ENCODE measurements at regions not wholly inside any gene's neighbourhood (a gene's known extent, or its start where the extent isn't known, plus 50 kb on each side); places are given as distances from the start of the nearest gene placed in this dataset.

DNA sequence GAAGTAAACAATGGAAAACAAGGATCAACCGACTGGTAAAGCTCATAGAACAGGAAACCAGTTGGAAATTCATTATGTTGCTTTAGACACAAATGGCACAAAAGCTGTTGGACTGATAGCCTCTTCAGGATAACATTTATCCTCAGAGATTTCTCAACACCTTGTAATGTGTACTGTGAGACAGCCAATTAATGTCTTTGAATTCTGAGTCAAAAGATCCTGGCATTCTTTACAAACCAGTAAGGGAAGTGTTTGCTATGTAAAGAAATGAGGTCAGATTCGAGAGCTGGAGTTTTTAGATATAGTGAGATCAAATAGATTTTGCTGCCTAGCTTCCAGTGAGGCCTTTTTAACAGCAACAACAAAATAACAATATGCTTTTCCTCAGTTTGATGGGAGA, 439.2 kb downstream of the C6orf118 start:
- no peak for DNase-seq
- H3K27ac Mint-ChIP-seq = no peak overlapping the region

DNA sequence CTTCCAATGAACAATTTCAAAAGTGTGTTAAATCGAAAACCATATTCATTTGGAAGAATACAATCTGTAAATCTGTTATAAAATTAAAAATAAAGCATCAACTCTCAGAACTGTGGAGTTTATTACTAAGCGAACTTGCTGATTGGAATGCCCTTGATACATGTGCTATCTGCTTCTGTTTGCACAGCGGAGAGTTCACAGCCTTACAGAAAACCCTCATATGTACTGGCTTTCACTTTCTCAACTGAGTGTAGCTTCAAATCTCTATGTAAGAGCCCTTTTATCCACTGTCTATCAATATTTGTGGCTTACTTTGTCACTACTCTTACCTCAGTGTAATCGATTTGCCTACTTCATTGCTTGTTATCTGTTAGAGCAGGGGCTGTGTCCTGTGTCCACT, 447.4 kb downstream of the C6orf118 start:
- Mint-ChIP-seq H3K27me3 (no peaks in the 10 kb centered on the region), H3K36me3 (ENCODE audit: low read depth) (no peaks in the 10 kb centered on the region), H3K9me3 (no peaks in the 10 kb centered on the region), H3K4me1 (no peaks in the 10 kb centered on the region), H3K4me3 (no peak overlapping the region), H3K27ac (no peak overlapping the region)
- DNase-seq = no peak
- intact Hi-C loops (cut with micrococcal nuclease) = no loop called here

More for the DNA sequence above, 439.2 kb downstream of the C6orf118 start:
- Mint-ChIP-seq H3K36me3 (ENCODE audit: low read depth) (no peaks in the 10 kb centered on the region), H3K9me3 (peaks cover 4% of the 10 kb centered on the region), H3K27me3 (no peaks in the 10 kb centered on the region), H3K4me3 (no peak overlapping the region), H3K4me1 (no peaks in the 10 kb centered on the region)
- intact Hi-C loops (cut with micrococcal nuclease) = no loop called here

GRCh38 chr6:164859816-164860215, 449.6 kb downstream of the C6orf118 start:
- intact Hi-C loops (cut with micrococcal nuclease) = no loop called here

GRCh38 chr6:164856138-164856537, 453.3 kb downstream of the C6orf118 start:
- Mint-ChIP-seq H3K27ac (no peak overlapping the region), H3K4me3 (no peak overlapping the region), H3K9me3 (no peaks in the 10 kb centered on the region), H3K27me3 (no peaks in the 10 kb centered on the region), H3K36me3 (ENCODE audit: low read depth) (no peaks in the 10 kb centered on the region), H3K4me1 (no peaks in the 10 kb centered on the region)
- no peak for DNase-seq
- intact Hi-C loops (cut with micrococcal nuclease) = no loop called here

More at GRCh38 chr6:164859816-164860215, 449.6 kb downstream of the C6orf118 start:
- no peak for DNase-seq
- H3K9me3 Mint-ChIP-seq = no peaks in the 10 kb centered on the region
- H3K4me1 Mint-ChIP-seq = no peaks in the 10 kb centered on the region
- H3K4me3 Mint-ChIP-seq = no peak overlapping the region
- H3K36me3 Mint-ChIP-seq (ENCODE audit: low read depth) = no peaks in the 10 kb centered on the region
- no peaks in the 10 kb centered on the region for H3K27me3 Mint-ChIP-seq
- H3K27ac Mint-ChIP-seq = no peak overlapping the region

DNA sequence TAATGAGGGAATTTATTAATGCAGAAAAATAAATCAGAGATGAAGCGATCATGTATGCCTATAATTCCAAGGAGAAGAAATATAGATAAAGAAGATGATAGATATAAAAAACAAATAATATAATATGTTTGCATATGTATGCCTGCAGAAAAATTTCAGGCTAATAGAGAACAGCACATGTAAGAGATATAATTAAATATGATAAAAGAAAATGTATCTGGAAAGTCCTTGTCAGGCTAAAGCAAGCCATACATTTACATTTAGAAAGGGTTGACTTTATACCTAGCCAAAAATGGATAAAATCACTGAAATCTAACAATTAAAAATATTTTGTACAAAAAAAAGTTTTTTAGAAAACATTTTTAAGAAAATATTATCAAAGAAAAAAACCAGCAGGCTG, 454.1 kb downstream of the C6orf118 start:
- no peak for DNase-seq
- Mint-ChIP-seq H3K9me3 (no peaks in the 10 kb centered on the region), H3K36me3 (ENCODE audit: low read depth) (no peaks in the 10 kb centered on the region), H3K27ac (no peak overlapping the region), H3K4me1 (no peaks in the 10 kb centered on the region), H3K27me3 (no peaks in the 10 kb centered on the region), H3K4me3 (no peak overlapping the region)
- intact Hi-C loops (cut with micrococcal nuclease) = no loop called here

- intact Hi-C loops (cut with micrococcal nuclease) = no loop called here
- Mint-ChIP-seq H3K36me3 (ENCODE audit: low read depth) (no peaks in the 10 kb centered on the region), H3K9me3 (no peaks in the 10 kb centered on the region), H3K27me3 (no peaks in the 10 kb centered on the region), H3K4me3 (no peak overlapping the region), H3K27ac (no peak overlapping the region), H3K4me1 (no peaks in the 10 kb centered on the region)
- DNase-seq = no peak
Observed at GRCh38 chr6:164854526-164854925, 454.9 kb downstream of the C6orf118 start.

GRCh38 chr6:164845773-164846172, 463.6 kb downstream of the C6orf118 start:
- no peak overlapping the region for H3K27ac Mint-ChIP-seq
- H3K27me3 Mint-ChIP-seq = no peaks in the 10 kb centered on the region
- H3K4me1 Mint-ChIP-seq = no peaks in the 10 kb centered on the region
- no peak for DNase-seq
- H3K9me3 Mint-ChIP-seq = no peaks in the 10 kb centered on the region
- intact Hi-C loops (cut with micrococcal nuclease) = no loop called here
- H3K36me3 Mint-ChIP-seq (ENCODE audit: low read depth) = no peaks in the 10 kb centered on the region
- no peak overlapping the region for H3K4me3 Mint-ChIP-seq

- no peaks in the 10 kb centered on the region for H3K27me3 Mint-ChIP-seq
- H3K4me1 Mint-ChIP-seq = no peaks in the 10 kb centered on the region
- no peak for DNase-seq
- no peak overlapping the region for H3K4me3 Mint-ChIP-seq
- intact Hi-C loops (cut with micrococcal nuclease) = no loop called here
- no peaks in the 10 kb centered on the region for H3K36me3 Mint-ChIP-seq (ENCODE audit: low read depth)
- no peaks in the 10 kb centered on the region for H3K9me3 Mint-ChIP-seq
- H3K27ac Mint-ChIP-seq = no peak overlapping the region
Observed at GRCh38 chr6:164842085-164842484, 467.3 kb downstream of the C6orf118 start.

DNA sequence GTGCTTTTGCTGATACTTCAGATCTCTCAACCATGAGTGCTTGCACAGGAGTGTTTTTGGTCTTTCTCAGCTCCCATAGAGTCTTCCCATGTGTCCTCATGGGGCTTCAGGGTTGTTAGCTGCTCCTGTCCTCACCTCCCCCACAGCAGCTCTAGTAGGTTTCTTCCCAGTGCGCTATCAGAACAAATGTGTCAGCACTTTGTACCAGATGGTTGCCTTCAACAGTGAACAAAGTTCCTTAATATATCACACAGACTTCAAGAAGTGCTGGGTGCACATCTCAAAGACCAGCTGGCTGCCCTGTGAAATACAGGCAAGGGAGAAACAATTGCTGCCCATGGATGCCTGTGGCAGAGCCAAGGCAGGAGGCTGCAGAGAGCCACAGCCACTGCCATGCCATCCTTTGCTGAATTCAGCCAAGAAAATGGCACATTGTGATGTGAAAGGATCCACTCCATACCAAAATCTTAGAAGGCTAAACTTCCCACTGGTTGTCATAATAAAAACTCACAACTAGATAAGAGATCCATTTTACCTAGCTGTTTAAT, 471.3 kb downstream of the C6orf118 start:
- Mint-ChIP-seq H3K27me3 (no peaks in the 10 kb centered on the region), H3K4me1 (no peaks in the 10 kb centered on the region), H3K9me3 (no peaks in the 10 kb centered on the region), H3K27ac (no peak overlapping the region), H3K36me3 (ENCODE audit: low read depth) (no peaks in the 10 kb centered on the region), H3K4me3 (no peak overlapping the region)
- DNase-seq = no peak
- intact Hi-C loops (cut with micrococcal nuclease) = no loop called here

- intact Hi-C loops (cut with micrococcal nuclease) = no loop called here
- H3K27me3 Mint-ChIP-seq = no peaks in the 10 kb centered on the region
- no peak overlapping the region for H3K4me3 Mint-ChIP-seq
- no peaks in the 10 kb centered on the region for H3K36me3 Mint-ChIP-seq (ENCODE audit: low read depth)
- no peaks in the 10 kb centered on the region for H3K4me1 Mint-ChIP-seq
- H3K27ac Mint-ChIP-seq = no peak overlapping the region
- H3K9me3 Mint-ChIP-seq = no peaks in the 10 kb centered on the region
- no peak for DNase-seq
Observed at GRCh38 chr6:164836486-164836885, 472.9 kb downstream of the C6orf118 start.

DNA sequence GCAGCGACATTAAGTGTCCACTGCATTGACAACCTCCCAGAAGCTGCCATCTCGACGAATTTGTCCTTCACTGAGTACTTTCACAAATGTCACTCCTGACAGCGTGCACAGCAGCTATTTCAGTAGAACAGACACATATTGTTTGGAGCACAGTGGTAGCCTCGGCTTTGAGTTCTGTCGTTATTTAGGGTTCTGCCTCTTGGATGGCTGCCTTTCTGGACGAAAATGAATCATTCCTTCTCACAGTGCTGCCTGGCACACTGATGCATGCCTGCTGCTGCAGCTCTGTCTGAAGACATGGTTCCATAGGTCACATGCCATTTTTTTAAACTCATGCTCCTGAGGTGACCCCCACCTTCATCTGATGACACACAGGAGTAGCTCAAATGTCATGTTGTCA, 477.0 kb downstream of the C6orf118 start:
- Mint-ChIP-seq H3K27ac (no peak overlapping the region), H3K4me1 (no peaks in the 10 kb centered on the region), H3K36me3 (ENCODE audit: low read depth) (no peaks in the 10 kb centered on the region), H3K4me3 (no peak overlapping the region), H3K27me3 (no peaks in the 10 kb centered on the region), H3K9me3 (peaks cover 4% of the 10 kb centered on the region)
- no peak for DNase-seq
- intact Hi-C loops (cut with micrococcal nuclease) = no loop called here

GRCh38 chr6:164827537-164827936, 481.9 kb downstream of the C6orf118 start:
- DNase-seq = no peak

GRCh38 chr6:164826831-164827468, 482.5 kb downstream of the C6orf118 start:
- intact Hi-C loops (cut with micrococcal nuclease) = no loop called here
- H3K36me3 Mint-ChIP-seq (ENCODE audit: low read depth) = no peaks in the 10 kb centered on the region
- peaks cover 8% of the 10 kb centered on the region for H3K9me3 Mint-ChIP-seq
- no peak overlapping the region for H3K27ac Mint-ChIP-seq
- no peak overlapping the region for H3K4me3 Mint-ChIP-seq
- DNase-seq = no peak
- H3K4me1 Mint-ChIP-seq = no peaks in the 10 kb centered on the region
- no peaks in the 10 kb centered on the region for H3K27me3 Mint-ChIP-seq

More at GRCh38 chr6:164827537-164827936, 481.9 kb downstream of the C6orf118 start:
- intact Hi-C loops (cut with micrococcal nuclease) = no loop called here
- Mint-ChIP-seq H3K4me3 (no peak overlapping the region), H3K27ac (no peak overlapping the region), H3K27me3 (no peaks in the 10 kb centered on the region), H3K36me3 (ENCODE audit: low read depth) (no peaks in the 10 kb centered on the region), H3K4me1 (no peaks in the 10 kb centered on the region), H3K9me3 (peaks cover 4% of the 10 kb centered on the region)

DNA sequence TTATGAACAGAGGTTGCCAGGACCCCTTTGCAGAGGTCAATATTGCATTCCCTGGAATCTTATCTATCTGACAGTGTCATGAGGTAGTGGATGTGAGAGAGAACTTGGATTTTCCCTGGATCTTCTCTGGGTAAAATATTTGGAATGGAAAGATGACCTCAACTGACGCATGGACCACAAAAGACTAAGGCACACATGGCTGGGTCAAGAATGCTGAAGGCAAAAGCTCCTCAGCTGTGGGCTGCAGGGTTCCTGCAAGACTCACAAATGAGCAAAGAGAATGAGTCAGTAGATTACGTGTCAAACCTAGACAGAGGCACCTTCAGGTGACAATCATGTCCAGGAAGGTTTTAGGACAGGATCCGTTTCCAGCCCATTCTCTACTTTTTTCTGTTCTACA, 484.0 kb downstream of the C6orf118 start:
- H3K4me1 Mint-ChIP-seq = no peaks in the 10 kb centered on the region
- no peak overlapping the region for H3K4me3 Mint-ChIP-seq
- H3K36me3 Mint-ChIP-seq (ENCODE audit: low read depth) = no peaks in the 10 kb centered on the region
- H3K27me3 Mint-ChIP-seq = no peaks in the 10 kb centered on the region
- H3K9me3 Mint-ChIP-seq = peaks cover 11% of the 10 kb centered on the region
- no peak overlapping the region for H3K27ac Mint-ChIP-seq
- no peak for DNase-seq
- intact Hi-C loops (cut with micrococcal nuclease) = no loop called here

GRCh38 chr6:164817662-164818061, 491.7 kb downstream of the C6orf118 start:
- Mint-ChIP-seq H3K27me3 (no peaks in the 10 kb centered on the region), H3K4me1 (no peaks in the 10 kb centered on the region), H3K9me3 (peaks cover 11% of the 10 kb centered on the region), H3K4me3 (no peak overlapping the region), H3K27ac (no peak overlapping the region), H3K36me3 (ENCODE audit: low read depth) (no peaks in the 10 kb centered on the region)
- intact Hi-C loops (cut with micrococcal nuclease) = no loop called here
- no peak for DNase-seq
